CD4-positive, CD25-positive, alpha-beta regulatory T cell (primary cell): ENCODE measurements at regions not wholly inside any gene's neighbourhood (a gene's known extent, or its start where the extent isn't known, plus 50 kb on each side); places are given as distances from the start of the nearest gene placed in this dataset.
"Not testable (repeated sequence)": the region's sequence is repeated elsewhere in the genome, so short reads cannot be mapped to it uniquely, and the experiment has no call there.

ENCODE experiments used
- ATAC-seq, 2 donors: fragments of 150-1000 bp; cut with Tn5 transposase; one replicate each; pipeline ENCODE4 v1.10.0; 2021; ENCODE audit warnings: low read depth in 2 of 2, moderate number of reproducible peaks in 2 of 2, moderate library complexity in 1 of 2
- DNase-seq, 3 donors: peaks; one replicate each; pipeline versions ENCODE4 v3.0.0 to v3.0.0-alpha.2; 2012 to 2022; ENCODE audit warnings: mixed read lengths in 1 of 3
- H3K27ac ChIP-seq: one replicate; pipeline ENCODE4 v1.7.0; 2013; ENCODE audit warnings: mild to moderate bottlenecking, low read length; ENCODE audit not compliant: insufficient read depth, poor library complexity, severe bottlenecking
- H3K27me3 ChIP-seq: one replicate; pipeline ENCODE4 v1.7.0; 2013; ENCODE audit warnings: low read length; ENCODE audit not compliant: control insufficient read depth, insufficient read depth
- H3K36me3 ChIP-seq: one replicate; pipeline ENCODE4 v1.7.0; 2013; ENCODE audit warnings: mild to moderate bottlenecking, low read length, moderate library complexity; ENCODE audit not compliant: control insufficient read depth, insufficient read depth
- H3K4me1 ChIP-seq: 2 replicates; pipeline ENCODE4 v1.7.0; 2013; ENCODE audit warnings: mild to moderate bottlenecking, low read length; ENCODE audit not compliant: insufficient read depth, control insufficient read depth, poor library complexity, severe bottlenecking
- H3K4me3 ChIP-seq: one replicate; pipeline ENCODE4 v1.7.0; 2013; ENCODE audit warnings: low read depth, mild to moderate bottlenecking, low read length, moderate library complexity
- H3K9me3 ChIP-seq, 2 experiments: 1 replicate in 1 of 2; 2 replicates in 1 of 2; pipeline ENCODE4 v1.7.0; 2013; ENCODE audit warnings: low read length in 2 of 2, mild to moderate bottlenecking in 1 of 2, moderate library complexity in 1 of 2; ENCODE audit not compliant: control insufficient read depth in 2 of 2
- H3K27ac Mint-ChIP-seq, 3 donors: one replicate each; pipeline ENCODE4 v1.8.0; 2020 to 2022; ENCODE audit warnings: mild to moderate bottlenecking in 3 of 3, mixed read lengths in 3 of 3, moderate library complexity in 2 of 3
- H3K27me3 Mint-ChIP-seq: one replicate; pipeline ENCODE4 v1.8.0; 2022; ENCODE audit warnings: mild to moderate bottlenecking, mixed read lengths
- H3K36me3 Mint-ChIP-seq: one replicate; pipeline ENCODE4 v1.8.0; 2020; ENCODE audit warnings: mixed read lengths
- H3K4me1 Mint-ChIP-seq, 4 donors: one replicate each; pipeline ENCODE4 v1.8.0; 2020 to 2022; ENCODE audit warnings: mixed read lengths in 4 of 4, mild to moderate bottlenecking in 1 of 4
- H3K4me3 Mint-ChIP-seq, 4 donors: one replicate each; pipeline ENCODE4 v1.8.0; 2020 to 2022; ENCODE audit warnings: mild to moderate bottlenecking in 4 of 4, mixed read lengths in 4 of 4, moderate library complexity in 3 of 4
- H3K9me3 Mint-ChIP-seq, 7 donors: one replicate each; pipeline ENCODE4 v1.8.0; 2020 to 2022; ENCODE audit warnings: mixed read lengths in 7 of 7, mild to moderate bottlenecking in 3 of 7, moderate library complexity in 2 of 7

GRCh38 chr6:50962213-50962759 is 143.6 kb downstream of the TFAP2B start:
- Mint-ChIP-seq H3K4me1 (no peaks in the 10 kb centered on the region), H3K27me3 (no peaks in the 10 kb centered on the region), H3K36me3 (no peaks in the 10 kb centered on the region), H3K4me3 (no peak overlapping the region), H3K27ac (no peak overlapping the region), H3K9me3 (peaks cover 0 to 7% (median 0%) of the 10 kb centered on the region in 7 donors)
- DNase-seq (no peak), ATAC-seq (no peak)
- Histone ChIP-seq H3K9me3 (no peaks in the 10 kb centered on the region), H3K36me3 (no peaks in the 10 kb centered on the region), H3K4me3 (no peak overlapping the region), H3K4me1 (no peaks in the 10 kb centered on the region), H3K27ac (no peak overlapping the region), H3K27me3 (no peaks in the 10 kb centered on the region)

- ATAC-seq (no peak), DNase-seq (no peak)
- H3K4me1 Mint-ChIP-seq, result no peaks in the 10 kb centered on the region
- peaks cover 0 to 7% (median under 1%) of the 10 kb centered on the region in 7 donors for H3K9me3 Mint-ChIP-seq
- Histone ChIP-seq H3K27me3 (no peaks in the 10 kb centered on the region), H3K9me3 (no peaks in the 10 kb centered on the region), H3K4me1 (no peaks in the 10 kb centered on the region), H3K4me3 (no peak overlapping the region), H3K36me3 (no peaks in the 10 kb centered on the region), H3K27ac (no peak overlapping the region)
- no peak overlapping the region for H3K27ac Mint-ChIP-seq
- H3K4me3 Mint-ChIP-seq, result no peak overlapping the region
- no peaks in the 10 kb centered on the region for H3K27me3 Mint-ChIP-seq
- no peaks in the 10 kb centered on the region for H3K36me3 Mint-ChIP-seq
Measured at GRCh38 chr6:50963952-50964351, 145.3 kb downstream of the TFAP2B start.

- H3K36me3 ChIP-seq, result no peaks in the 10 kb centered on the region
- Mint-ChIP-seq H3K36me3 (no peaks in the 10 kb centered on the region), H3K4me3 (no peak overlapping the region), H3K9me3 (peaks cover 0 to 7% (median 0%) of the 10 kb centered on the region in 7 donors), H3K27ac (no peak overlapping the region), H3K27me3 (no peaks in the 10 kb centered on the region), H3K4me1 (no peaks in the 10 kb centered on the region)
- ATAC-seq (no peak), DNase-seq (no peak)
- H3K9me3 ChIP-seq, result no peaks in the 10 kb centered on the region
- no peak overlapping the region for H3K27ac ChIP-seq
- H3K27me3 ChIP-seq, result no peaks in the 10 kb centered on the region
- H3K4me3 ChIP-seq, result no peak overlapping the region
- no peaks in the 10 kb centered on the region for H3K4me1 ChIP-seq
Measured at GRCh38 chr6:50965495-50965894, 146.8 kb downstream of the TFAP2B start.

- no peaks in the 10 kb centered on the region for H3K27me3 Mint-ChIP-seq
- DNase-seq (no peak), ATAC-seq (no peak)
- no peaks in the 10 kb centered on the region for H3K4me1 ChIP-seq
- H3K27me3 ChIP-seq, result no peaks in the 10 kb centered on the region
- no peaks in the 10 kb centered on the region for H3K36me3 ChIP-seq
- no peak overlapping the region for H3K27ac ChIP-seq
- H3K4me1 Mint-ChIP-seq, result no peaks in the 10 kb centered on the region
- no peaks in the 10 kb centered on the region for H3K9me3 ChIP-seq
- H3K27ac Mint-ChIP-seq, result no peak overlapping the region
- no peak overlapping the region for H3K4me3 Mint-ChIP-seq
- no peak overlapping the region for H3K4me3 ChIP-seq
- peaks cover 0 to 7% (median under 1%) of the 10 kb centered on the region in 7 donors for H3K9me3 Mint-ChIP-seq
- no peaks in the 10 kb centered on the region for H3K36me3 Mint-ChIP-seq
Measured at GRCh38 chr6:50966532-50966931, 147.9 kb downstream of the TFAP2B start.

GRCh38 chr6:50966986-50967385 is 148.3 kb downstream of the TFAP2B start:
- Mint-ChIP-seq H3K9me3 (peaks cover 0 to 7% (median 1%) of the 10 kb centered on the region in 7 donors), H3K36me3 (no peaks in the 10 kb centered on the region), H3K4me3 (no peak overlapping the region), H3K27me3 (no peaks in the 10 kb centered on the region), H3K27ac (no peak overlapping the region), H3K4me1 (no peaks in the 10 kb centered on the region)
- Histone ChIP-seq H3K4me3 (no peak overlapping the region), H3K36me3 (no peaks in the 10 kb centered on the region), H3K27ac (no peak overlapping the region), H3K4me1 (no peaks in the 10 kb centered on the region), H3K9me3 (no peaks in the 10 kb centered on the region), H3K27me3 (no peaks in the 10 kb centered on the region)
- ATAC-seq, result no peak
- no peak for DNase-seq

- H3K4me1 ChIP-seq, H3K9me3 ChIP-seq, ATAC-seq, H3K4me3 Mint-ChIP-seq, H3K4me1 Mint-ChIP-seq, H3K27ac ChIP-seq, H3K27ac Mint-ChIP-seq, DNase-seq, H3K36me3 Mint-ChIP-seq, H3K36me3 ChIP-seq, H3K9me3 Mint-ChIP-seq, H3K27me3 ChIP-seq, H3K27me3 Mint-ChIP-seq, H3K4me3 ChIP-seq: not testable (repeated sequence)
Measured at GRCh38 chr6:50968246-50968645, 149.6 kb downstream of the TFAP2B start.

- H3K36me3 ChIP-seq, result no peaks in the 10 kb centered on the region
- H3K27me3 ChIP-seq, result no peaks in the 10 kb centered on the region
- H3K36me3 Mint-ChIP-seq, result no peaks in the 10 kb centered on the region
- no peak overlapping the region for H3K4me3 Mint-ChIP-seq
- H3K4me1 Mint-ChIP-seq, result no peaks in the 10 kb centered on the region
- no peaks in the 10 kb centered on the region for H3K27me3 Mint-ChIP-seq
- no peak overlapping the region for H3K27ac ChIP-seq
- H3K4me3 ChIP-seq, result no peak overlapping the region
- ATAC-seq (no peak), DNase-seq (no peak)
- H3K9me3 Mint-ChIP-seq, result peaks cover 0 to 8% (median 3%) of the 10 kb centered on the region in 7 donors
- no peaks in the 10 kb centered on the region for H3K4me1 ChIP-seq
- H3K27ac Mint-ChIP-seq, result no peak overlapping the region
- no peaks in the 10 kb centered on the region for H3K9me3 ChIP-seq
Measured at GRCh38 chr6:50970908-50971307, 152.2 kb downstream of the TFAP2B start.

GRCh38 chr6:50973464-50973863 is 154.8 kb downstream of the TFAP2B start:
- H3K4me1 ChIP-seq, result no peaks in the 10 kb centered on the region
- no peak overlapping the region for H3K27ac ChIP-seq
- Mint-ChIP-seq H3K4me1 (no peaks in the 10 kb centered on the region), H3K27me3 (no peaks in the 10 kb centered on the region), H3K36me3 (no peaks in the 10 kb centered on the region), H3K27ac (no peak overlapping the region), H3K9me3 (peaks cover 0 to 8% (median 3%) of the 10 kb centered on the region in 7 donors), H3K4me3 (no peak overlapping the region)
- no peak overlapping the region for H3K4me3 ChIP-seq
- no peaks in the 10 kb centered on the region for H3K9me3 ChIP-seq
- ATAC-seq (no peak), DNase-seq (no peak)
- no peaks in the 10 kb centered on the region for H3K27me3 ChIP-seq
- no peaks in the 10 kb centered on the region for H3K36me3 ChIP-seq
